Neuron (in vitro differentiated cells): ENCODE measurements at regions not wholly inside any gene's neighbourhood (a gene's known extent, or its start where the extent isn't known, plus 50 kb on each side); places are given as distances from the start of the nearest gene placed in this dataset.

Experiments
- H2AFZ ChIP-seq: one replicate; pipeline ENCODE4 v1.6.1; 2013; ENCODE audit warnings: low read depth, mild to moderate bottlenecking, inconsistent platforms, low read length, moderate library complexity
- H3K27me3 ChIP-seq: one replicate; pipeline ENCODE4 v1.6.1; 2013; ENCODE audit warnings: low read length; ENCODE audit not compliant: insufficient read depth
- H3K36me3 ChIP-seq: one replicate; pipeline ENCODE4 v1.6.1; 2013; ENCODE audit warnings: low read length; ENCODE audit not compliant: insufficient read depth
- H3K4me1 ChIP-seq: one replicate; pipeline ENCODE4 v1.6.1; 2013; ENCODE audit warnings: low read length; ENCODE audit not compliant: insufficient read depth
- H3K4me3 ChIP-seq: 2 replicates; pipeline ENCODE4 v1.5.1; 2013; ENCODE audit warnings: mild to moderate bottlenecking, low read length, moderate library complexity
- H3K9me3 ChIP-seq: one replicate; pipeline ENCODE4 v1.6.1; 2013; ENCODE audit warnings: low read length

GRCh38 chr1:82125866-82126265, 325.1 kb downstream of the ADGRL2 start:
- Histone ChIP-seq H3K4me1 (peaks cover 16% of the 10 kb centered on the region), H3K36me3 (no peaks in the 10 kb centered on the region), H2AFZ (peak overlapping the region; percentile 85), H3K27me3 (no peaks in the 10 kb centered on the region), H3K9me3 (peaks cover 2% of the 10 kb centered on the region), H3K4me3 (no peak overlapping the region)

- Histone ChIP-seq H3K4me3 (no peak overlapping the region), H3K36me3 (no peaks in the 10 kb centered on the region), H3K27me3 (no peaks in the 10 kb centered on the region), H3K4me1 (peaks cover 16% of the 10 kb centered on the region), H3K9me3 (no peaks in the 10 kb centered on the region), H2AFZ (peak overlapping the region; percentile 85)
Observed at GRCh38 chr1:82125119-82125518, 324.4 kb downstream of the ADGRL2 start.

GRCh38 chr1:82121421-82121820, 320.7 kb downstream of the ADGRL2 start:
- Histone ChIP-seq H2AFZ (no peak overlapping the region), H3K9me3 (no peaks in the 10 kb centered on the region), H3K4me1 (peaks cover 11% of the 10 kb centered on the region), H3K4me3 (no peak overlapping the region), H3K36me3 (no peaks in the 10 kb centered on the region), H3K27me3 (no peaks in the 10 kb centered on the region)

GRCh38 chr1:82116105-82116504, 315.4 kb downstream of the ADGRL2 start:
- Histone ChIP-seq H3K9me3 (no peaks in the 10 kb centered on the region), H2AFZ (no peak overlapping the region), H3K36me3 (no peaks in the 10 kb centered on the region)

GRCh38 chr1:82114887-82115286, 314.2 kb downstream of the ADGRL2 start:
- Histone ChIP-seq H2AFZ (no peak overlapping the region), H3K36me3 (no peaks in the 10 kb centered on the region), H3K4me1 (no peaks in the 10 kb centered on the region), H3K9me3 (no peaks in the 10 kb centered on the region), H3K4me3 (no peak overlapping the region), H3K27me3 (no peaks in the 10 kb centered on the region)

More at GRCh38 chr1:82116105-82116504, 315.4 kb downstream of the ADGRL2 start:
- H3K27me3 ChIP-seq, result no peaks in the 10 kb centered on the region
- H3K4me3 ChIP-seq, result no peak overlapping the region
- H3K4me1 ChIP-seq, result no peaks in the 10 kb centered on the region

- no peaks in the 10 kb centered on the region for H3K4me1 ChIP-seq
- no peaks in the 10 kb centered on the region for H3K36me3 ChIP-seq
- no peak overlapping the region for H3K4me3 ChIP-seq
- no peak overlapping the region for H2AFZ ChIP-seq
- H3K27me3 ChIP-seq, result no peaks in the 10 kb centered on the region
- H3K9me3 ChIP-seq, result no peaks in the 10 kb centered on the region
Observed at GRCh38 chr1:82110366-82111254, 309.9 kb downstream of the ADGRL2 start.

GRCh38 chr1:82108843-82109242, 308.1 kb downstream of the ADGRL2 start:
- Histone ChIP-seq H2AFZ (no peak overlapping the region), H3K9me3 (no peaks in the 10 kb centered on the region), H3K36me3 (no peaks in the 10 kb centered on the region), H3K4me1 (no peaks in the 10 kb centered on the region), H3K4me3 (no peak overlapping the region), H3K27me3 (no peaks in the 10 kb centered on the region)

GRCh38 chr1:82106672-82107071, 305.9 kb downstream of the ADGRL2 start:
- Histone ChIP-seq H2AFZ (no peak overlapping the region), H3K27me3 (no peaks in the 10 kb centered on the region), H3K4me3 (no peak overlapping the region), H3K9me3 (no peaks in the 10 kb centered on the region), H3K4me1 (no peaks in the 10 kb centered on the region), H3K36me3 (no peaks in the 10 kb centered on the region)

- Histone ChIP-seq H3K4me3 (no peak overlapping the region), H3K4me1 (peaks cover 16% of the 10 kb centered on the region), H3K9me3 (no peaks in the 10 kb centered on the region), H3K36me3 (no peaks in the 10 kb centered on the region), H2AFZ (no peak overlapping the region), H3K27me3 (no peaks in the 10 kb centered on the region)
Observed at GRCh38 chr1:82099170-82099569, 298.4 kb downstream of the ADGRL2 start.

- H3K36me3 ChIP-seq, result no peaks in the 10 kb centered on the region
- no peaks in the 10 kb centered on the region for H3K9me3 ChIP-seq
- no peaks in the 10 kb centered on the region for H3K27me3 ChIP-seq
- no peak overlapping the region for H2AFZ ChIP-seq
- peaks cover 16% of the 10 kb centered on the region for H3K4me1 ChIP-seq
- H3K4me3 ChIP-seq, result no peak overlapping the region
Observed at GRCh38 chr1:82094136-82094535, 293.4 kb downstream of the ADGRL2 start.

GRCh38 chr1:82091729-82092128, 291.0 kb downstream of the ADGRL2 start:
- no peak overlapping the region for H2AFZ ChIP-seq
- H3K9me3 ChIP-seq, result no peaks in the 10 kb centered on the region
- H3K36me3 ChIP-seq, result no peaks in the 10 kb centered on the region

GRCh38 chr1:82091265-82091664, 290.5 kb downstream of the ADGRL2 start:
- H2AFZ ChIP-seq, result no peak overlapping the region
- H3K4me3 ChIP-seq, result no peak overlapping the region
- no peaks in the 10 kb centered on the region for H3K36me3 ChIP-seq
- peaks cover 16% of the 10 kb centered on the region for H3K4me1 ChIP-seq
- no peaks in the 10 kb centered on the region for H3K27me3 ChIP-seq
- H3K9me3 ChIP-seq, result no peaks in the 10 kb centered on the region

More at GRCh38 chr1:82091729-82092128, 291.0 kb downstream of the ADGRL2 start:
- no peak overlapping the region for H3K4me3 ChIP-seq
- H3K27me3 ChIP-seq, result no peaks in the 10 kb centered on the region
- H3K4me1 ChIP-seq, result peaks cover 16% of the 10 kb centered on the region

GRCh38 chr1:82090104-82090503, 289.4 kb downstream of the ADGRL2 start:
- peaks cover 8% of the 10 kb centered on the region for H3K4me1 ChIP-seq

GRCh38 chr1:82086739-82087138, 286.0 kb downstream of the ADGRL2 start:
- Histone ChIP-seq H3K9me3 (no peaks in the 10 kb centered on the region), H3K36me3 (no peaks in the 10 kb centered on the region), H2AFZ (no peak overlapping the region), H3K4me3 (no peak overlapping the region), H3K27me3 (no peaks in the 10 kb centered on the region), H3K4me1 (no peaks in the 10 kb centered on the region)

More at GRCh38 chr1:82090104-82090503, 289.4 kb downstream of the ADGRL2 start:
- Histone ChIP-seq H3K27me3 (no peaks in the 10 kb centered on the region), H3K36me3 (no peaks in the 10 kb centered on the region), H2AFZ (no peak overlapping the region), H3K9me3 (no peaks in the 10 kb centered on the region), H3K4me3 (no peak overlapping the region)
